ENCODE measurements at regions not wholly inside any gene's neighbourhood (a gene's known extent, or its start where the extent isn't known, plus 50 kb on each side); places are given as distances from the start of the nearest gene placed in this dataset.

- TF ChIP-seq, protein P1, sequence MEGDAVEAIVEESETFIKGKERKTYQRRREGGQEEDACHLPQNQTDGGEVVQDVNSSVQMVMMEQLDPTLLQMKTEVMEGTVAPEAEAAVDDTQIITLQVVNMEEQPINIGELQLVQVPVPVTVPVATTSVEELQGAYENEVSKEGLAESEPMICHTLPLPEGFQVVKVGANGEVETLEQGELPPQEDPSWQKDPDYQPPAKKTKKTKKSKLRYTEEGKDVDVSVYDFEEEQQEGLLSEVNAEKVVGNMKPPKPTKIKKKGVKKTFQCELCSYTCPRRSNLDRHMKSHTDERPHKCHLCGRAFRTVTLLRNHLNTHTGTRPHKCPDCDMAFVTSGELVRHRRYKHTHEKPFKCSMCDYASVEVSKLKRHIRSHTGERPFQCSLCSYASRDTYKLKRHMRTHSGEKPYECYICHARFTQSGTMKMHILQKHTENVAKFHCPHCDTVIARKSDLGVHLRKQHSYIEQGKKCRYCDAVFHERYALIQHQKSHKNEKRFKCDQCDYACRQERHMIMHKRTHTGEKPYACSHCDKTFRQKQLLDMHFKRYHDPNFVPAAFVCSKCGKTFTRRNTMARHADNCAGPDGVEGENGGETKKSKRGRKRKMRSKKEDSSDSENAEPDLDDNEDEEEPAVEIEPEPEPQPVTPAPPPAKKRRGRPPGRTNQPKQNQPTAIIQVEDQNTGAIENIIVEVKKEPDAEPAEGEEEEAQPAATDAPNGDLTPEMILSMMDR (conservative IDR thresholded peaks at IDR 0.05; ENCODE audit: low read depth, low read length) = no peak
- TF ChIP-seq EZH2 (IDR thresholded peaks at IDR 0.05; ENCODE audit: borderline replicate concordance, low read depth, low read length, poor library complexity, severe bottlenecking) = no peak
Observed at GRCh38 chr2:234571620-234572407, 74.9 kb upstream of the ARL4C start.

Measured in A673 (cell line).